ENCODE measurements at regions not wholly inside any gene's neighbourhood (a gene's known extent, or its start where the extent isn't known, plus 50 kb on each side); places are given as distances from the start of the nearest gene placed in this dataset.

GRCh38 chr3:168485936-168486335, 390.2 kb upstream of the GOLIM4 start:
- no peak for TF ChIP-seq KLF13 (CRISPR knock-in tag; IDR thresholded peaks at IDR 0.05)
- no peak for TF ChIP-seq POLR2A (IDR thresholded peaks at IDR 0.05; ENCODE audit: insufficient read depth in 1 of 2, low read depth in 2 of 2, low read length in 2 of 2)
- no peak for TF ChIP-seq ZSCAN5A (CRISPR knock-in tag; IDR thresholded peaks at IDR 0.05; ENCODE audit: borderline replicate concordance)
- no peak for TF ChIP-seq POLR2AphosphoS5 (IDR thresholded peaks at IDR 0.05; ENCODE audit: low read depth, low read length)
- TF ChIP-seq ZNF18 (CRISPR knock-in tag; IDR thresholded peaks at IDR 0.05; ENCODE audit: insufficient replicate concordance): no peak
- TF ChIP-seq EP300 (IDR thresholded peaks at IDR 0.05; ENCODE audit: low read depth in 2 of 2, low read length in 2 of 2): no peak
- no peak for TF ChIP-seq EP300 (CRISPR knock-in tag; IDR thresholded peaks at IDR 0.05; ENCODE audit: borderline replicate concordance)
- no peak for TF ChIP-seq ESRRA (CRISPR knock-in tag; IDR thresholded peaks at IDR 0.05; ENCODE audit: low read depth)
- no peak for TF ChIP-seq FOXP4 (CRISPR knock-in tag; IDR thresholded peaks at IDR 0.05)
- TF ChIP-seq CTCF (CRISPR knock-in tag; IDR thresholded peaks at IDR 0.05): no peak
- no peak for TF ChIP-seq EZH2 (conservative IDR thresholded peaks at IDR 0.05; ENCODE audit: low read depth, low read length)
- no peak for TF ChIP-seq SIN3A (IDR thresholded peaks at IDR 0.05; ENCODE audit: borderline replicate concordance, low read depth, low read length)
